CD14-positive monocyte (primary cell): ENCODE measurements at regions not wholly inside any gene's neighbourhood (a gene's known extent, or its start where the extent isn't known, plus 50 kb on each side); places are given as distances from the start of the nearest gene placed in this dataset.

Experiments
- DNase-seq, 3 donors: peaks; one replicate each; pipeline ENCODE4 v3.0.0-alpha.2; 2011 to 2022
- H2AFZ ChIP-seq: 2 replicates; pipeline ENCODE4 v1.6.0; 2012; ENCODE audit warnings: mild to moderate bottlenecking, low read depth, low read length, inconsistent platforms; ENCODE audit not compliant: insufficient read depth, poor library complexity, severe bottlenecking
- H3K27ac ChIP-seq, 2 donors: 1 replicate in 1 of 2; 2 replicates in 1 of 2; pipeline ENCODE4 v1.5.1; 2012 to 2013; ENCODE audit warnings: low read length in 2 of 2, control low read depth in 1 of 2, inconsistent platforms in 1 of 2, low read depth in 1 of 2, mild to moderate bottlenecking in 1 of 2
- H3K27me3 ChIP-seq, 2 donors: one replicate each; pipeline versions ENCODE4 v1.6.0 to v1.6.1; 2011 to 2013; ENCODE audit warnings: low read length in 2 of 2; ENCODE audit not compliant: control insufficient read depth in 2 of 2, insufficient read depth in 2 of 2
- H3K36me3 ChIP-seq, 2 donors: replicated peaks in 1 of 2; 1 replicate in 1 of 2; 2 replicates in 1 of 2; pipeline versions ENCODE4 v1.5.1 to v1.6.1; 2012 to 2013; ENCODE audit warnings: low read length in 2 of 2, control low read depth in 1 of 2, inconsistent platforms in 1 of 2, mild to moderate bottlenecking in 1 of 2; ENCODE audit not compliant: insufficient read depth in 2 of 2, control insufficient read depth in 1 of 2
- H3K4me1 ChIP-seq, 2 donors: 1 replicate in 1 of 2; 2 replicates in 1 of 2; pipeline versions ENCODE4 v1.5.1 to v1.6.1; 2012 to 2013; ENCODE audit warnings: low read length in 2 of 2, control low read depth in 1 of 2, inconsistent platforms in 1 of 2, mild to moderate bottlenecking in 1 of 2, moderate library complexity in 1 of 2; ENCODE audit not compliant: insufficient read depth in 2 of 2, control insufficient read depth in 1 of 2
- H3K4me2 ChIP-seq: replicated peaks from 2 replicates; pipeline ENCODE3; 2012; ENCODE audit warnings: low read length, moderate library complexity, mild to moderate bottlenecking; ENCODE audit not compliant: poor library complexity, severe bottlenecking; ENCODE audit errors: extremely low read depth
- H3K4me3 ChIP-seq, 3 experiments: fragments of 200-600 bp in 1 of 3; sonication (generic) in 1 of 3; replicated peaks in 1 of 3; 1 replicate in 2 of 3; 2 replicates in 1 of 3; pipeline ENCODE4 v1.5.1; 2011 to 2013; ENCODE audit warnings: low read length in 3 of 3, mild to moderate bottlenecking in 3 of 3, control low read depth in 2 of 3, low read depth in 2 of 3, inconsistent platforms in 1 of 3, moderate library complexity in 1 of 3
- H3K79me2 ChIP-seq: 2 replicates; pipeline ENCODE4 v1.6.0; 2012; ENCODE audit warnings: mild to moderate bottlenecking, control low read depth, inconsistent platforms, low read length, moderate library complexity; ENCODE audit not compliant: insufficient read depth
- H3K9ac ChIP-seq: 2 replicates; pipeline ENCODE4 v1.6.0; 2017; ENCODE audit warnings: low read length, mild to moderate bottlenecking; ENCODE audit not compliant: insufficient read depth, poor library complexity, severe bottlenecking
- H3K9me3 ChIP-seq, 2 donors: replicated peaks in 1 of 2; 1 replicate in 1 of 2; 2 replicates in 1 of 2; pipeline versions ENCODE4 v1.5.1 to v1.6.1; 2012 to 2013; ENCODE audit warnings: low read length in 2 of 2, control low read depth in 1 of 2; ENCODE audit not compliant: control insufficient read depth in 1 of 2, insufficient read depth in 1 of 2
- H4K20me1 ChIP-seq: 2 replicates; pipeline ENCODE4 v1.6.0; 2012; ENCODE audit warnings: mild to moderate bottlenecking, low read length, control low read depth, moderate library complexity; ENCODE audit not compliant: insufficient read depth
- H3K27ac Mint-ChIP-seq, 7 donors: one replicate each; pipeline ENCODE4 v1.8.0; 2020; ENCODE audit warnings: mild to moderate bottlenecking in 7 of 7, mixed read lengths in 7 of 7, moderate library complexity in 6 of 7, inconsistent platforms in 2 of 7
- H3K27me3 Mint-ChIP-seq, 3 donors: one replicate each; pipeline ENCODE4 v1.8.0; 2021 to 2022; ENCODE audit warnings: low read depth in 3 of 3, mild to moderate bottlenecking in 3 of 3, mixed read lengths in 3 of 3, moderate library complexity in 3 of 3, inconsistent platforms in 1 of 3
- H3K36me3 Mint-ChIP-seq, 2 donors: one replicate each; pipeline ENCODE4 v1.8.0; 2020; ENCODE audit warnings: mixed read lengths in 2 of 2, inconsistent platforms in 1 of 2, mild to moderate bottlenecking in 1 of 2
- H3K4me1 Mint-ChIP-seq: one replicate; pipeline ENCODE4 v1.8.0; 2020; ENCODE audit warnings: mild to moderate bottlenecking, mixed read lengths
- H3K4me3 Mint-ChIP-seq, 2 donors: one replicate each; pipeline ENCODE4 v1.8.0; 2020; ENCODE audit warnings: mild to moderate bottlenecking in 2 of 2, mixed read lengths in 2 of 2, moderate library complexity in 1 of 2
- H3K9me3 Mint-ChIP-seq, 7 donors: one replicate each; pipeline ENCODE4 v1.8.0; 2020 to 2022; ENCODE audit warnings: mixed read lengths in 7 of 7, mild to moderate bottlenecking in 6 of 7, moderate library complexity in 6 of 7, inconsistent platforms in 2 of 7
- WGBS: methylation state at CpG from one replicate; pipeline ENCODE4 v1.1.5; 2013; ENCODE audit warnings: missing lambda C conversion rate; ENCODE audit not compliant: insufficient coverage; 5-methylcytosine and 5-hydroxymethylcytosine counted together
- intact Hi-C, 2 donors: fragments of 100-400 bp; cut with micrococcal nuclease; formaldehyde crosslinking; loops; one replicate each; pipeline versions ENCODE4 v1.15.0 to v1.15.1; 2023
- TF ChIP-seq, protein P1 (sequence below): fragments of 200-600 bp; IDR thresholded peaks from one replicate; pipeline ENCODE4 v1.8.0; 2022; ENCODE audit warnings: antibody characterized with exemption, mild to moderate bottlenecking

- H3K27me3 ChIP-seq: no peaks in the 10 kb centered on the region
- intact Hi-C loops: no loop called here
- peak; percentile 10 to 31 (median 13) for DNase-seq
- no peak overlapping the region for H2AFZ ChIP-seq
- Mint-ChIP-seq H3K27ac (peak overlapping the region in 1 of 7 donors; percentile 1), H3K27me3 (no peaks in the 10 kb centered on the region), H3K9me3 (peaks cover 0 to 10% (median 1%) of the 10 kb centered on the region in 7 donors), H3K36me3 (no peaks in the 10 kb centered on the region), H3K4me3 (no peak overlapping the region), H3K4me1 (peaks cover 8% of the 10 kb centered on the region)
- no peaks in the 10 kb centered on the region for H3K79me2 ChIP-seq
- no peaks in the 10 kb centered on the region for H3K36me3 ChIP-seq
- no peaks in the 10 kb centered on the region for H3K9me3 ChIP-seq
- H3K27ac ChIP-seq: no peak overlapping the region
- peaks cover 4 to 7% of the 10 kb centered on the region in 2 donors for H3K4me1 ChIP-seq
- TF ChIP-seq, protein P1, sequence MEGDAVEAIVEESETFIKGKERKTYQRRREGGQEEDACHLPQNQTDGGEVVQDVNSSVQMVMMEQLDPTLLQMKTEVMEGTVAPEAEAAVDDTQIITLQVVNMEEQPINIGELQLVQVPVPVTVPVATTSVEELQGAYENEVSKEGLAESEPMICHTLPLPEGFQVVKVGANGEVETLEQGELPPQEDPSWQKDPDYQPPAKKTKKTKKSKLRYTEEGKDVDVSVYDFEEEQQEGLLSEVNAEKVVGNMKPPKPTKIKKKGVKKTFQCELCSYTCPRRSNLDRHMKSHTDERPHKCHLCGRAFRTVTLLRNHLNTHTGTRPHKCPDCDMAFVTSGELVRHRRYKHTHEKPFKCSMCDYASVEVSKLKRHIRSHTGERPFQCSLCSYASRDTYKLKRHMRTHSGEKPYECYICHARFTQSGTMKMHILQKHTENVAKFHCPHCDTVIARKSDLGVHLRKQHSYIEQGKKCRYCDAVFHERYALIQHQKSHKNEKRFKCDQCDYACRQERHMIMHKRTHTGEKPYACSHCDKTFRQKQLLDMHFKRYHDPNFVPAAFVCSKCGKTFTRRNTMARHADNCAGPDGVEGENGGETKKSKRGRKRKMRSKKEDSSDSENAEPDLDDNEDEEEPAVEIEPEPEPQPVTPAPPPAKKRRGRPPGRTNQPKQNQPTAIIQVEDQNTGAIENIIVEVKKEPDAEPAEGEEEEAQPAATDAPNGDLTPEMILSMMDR: no peak
- no peaks in the 10 kb centered on the region for H4K20me1 ChIP-seq
- no peak overlapping the region for H3K4me3 ChIP-seq
- no peak overlapping the region for H3K4me2 ChIP-seq
- H3K9ac ChIP-seq: no peak overlapping the region
- WGBS: 50% methylated on average over 2 of the region's 6 CpGs
Observed at GRCh38 chr15:91384189-91384730, 284.2 kb downstream of the SV2B start.

GRCh38 chr15:91385311-91385710 lies 285.3 kb downstream of the SV2B start:
- Histone ChIP-seq H4K20me1 (no peaks in the 10 kb centered on the region), H3K4me3 (no peak overlapping the region), H3K4me2 (no peak overlapping the region), H3K36me3 (no peaks in the 10 kb centered on the region), H3K27me3 (no peaks in the 10 kb centered on the region), H3K9me3 (no peaks in the 10 kb centered on the region), H3K9ac (no peak overlapping the region), H3K27ac (no peak overlapping the region), H2AFZ (no peak overlapping the region), H3K4me1 (peaks cover 4 to 7% of the 10 kb centered on the region in 2 donors), H3K79me2 (no peaks in the 10 kb centered on the region)
- peaks cover 8% of the 10 kb centered on the region for H3K4me1 Mint-ChIP-seq
- H3K9me3 Mint-ChIP-seq: peaks cover 0 to 10% (median 2%) of the 10 kb centered on the region in 7 donors
- intact Hi-C loops: no loop called here
- no peak overlapping the region for H3K27ac Mint-ChIP-seq
- WGBS: no CpG with 5 or more reads among the region's 1 CpG
- no peaks in the 10 kb centered on the region for H3K36me3 Mint-ChIP-seq
- DNase-seq: no peak
- H3K4me3 Mint-ChIP-seq: no peak overlapping the region
- H3K27me3 Mint-ChIP-seq: peaks cover 0 to under 1% (median 0%) of the 10 kb centered on the region in 3 donors
- TF ChIP-seq, protein P1: no peak
